SK-N-SH treated with all-trans-retinoic acid at 6 μM for 48 hours (cell line): ENCODE measurements at regions not wholly inside any gene's neighbourhood (a gene's known extent, or its start where the extent isn't known, plus 50 kb on each side); places are given as distances from the start of the nearest gene placed in this dataset.

Experiments used
- ATAC-seq: fragments of 200-7000 bp; cut with Tn5 transposase; 3 replicates; pipeline ENCODE4 v1.9.1; 2020; ENCODE audit warnings: mild to moderate bottlenecking, moderate library complexity
- ARNTL ChIP-seq: fragments of 450-650 bp; formaldehyde crosslinking; IDR thresholded peaks from 2 replicates; pipeline ENCODE4 v1.5.0; 2020; ENCODE audit warnings: low read depth, mild to moderate bottlenecking, moderate library complexity, borderline replicate concordance
- CSDC2 ChIP-seq: fragments of 250-450 bp; sonication (Bioruptor Pico); IDR thresholded peaks from 2 replicates; pipeline ENCODE4 v1.5.0; 2020; ENCODE audit warnings: mild to moderate bottlenecking, moderate library complexity
- CSRNP3 ChIP-seq: fragments of 250-450 bp; sonication (Bioruptor Pico); IDR thresholded peaks from 2 replicates; pipeline ENCODE4 v1.5.1; 2021; ENCODE audit warnings: mild to moderate bottlenecking, moderate library complexity
- ESRRG ChIP-seq: fragments of 250-450 bp; sonication (Bioruptor Pico); IDR thresholded peaks from 2 replicates; pipeline ENCODE4 v1.6.1; 2021; ENCODE audit warnings: mild to moderate bottlenecking
- GLIS3 ChIP-seq: fragments of 250-450 bp; sonication (Bioruptor Pico); IDR thresholded peaks from 2 replicates; pipeline ENCODE4 v1.5.0; 2020; ENCODE audit warnings: mild to moderate bottlenecking, moderate library complexity
- ISL1 ChIP-seq: fragments of 250-450 bp; sonication (Bioruptor Pico); IDR thresholded peaks from 2 replicates; pipeline ENCODE4 v2.1.2; 2022; ENCODE audit warnings: mild to moderate bottlenecking, moderate library complexity
- PATZ1 ChIP-seq: fragments of 250-450 bp; sonication (Bioruptor Pico); IDR thresholded peaks from 2 replicates; pipeline ENCODE4 v1.8.0; 2020; ENCODE audit warnings: mild to moderate bottlenecking, moderate library complexity, borderline replicate concordance
- POU6F1 ChIP-seq: fragments of 250-450 bp; sonication (Bioruptor Pico); IDR thresholded peaks from 2 replicates; pipeline ENCODE4 v1.8.0; 2021; ENCODE audit warnings: low read depth, mild to moderate bottlenecking, moderate library complexity, borderline replicate concordance
- SNAI2 ChIP-seq: fragments of 250-450 bp; sonication (Bioruptor Pico); IDR thresholded peaks from 2 replicates; pipeline ENCODE4 v1.5.0; 2020; ENCODE audit warnings: mild to moderate bottlenecking, moderate library complexity
- TCF4 ChIP-seq: fragments of 250-450 bp; sonication (Bioruptor Pico); IDR thresholded peaks from 2 replicates; pipeline ENCODE4 v1.8.0; 2021; ENCODE audit warnings: mild to moderate bottlenecking, moderate library complexity, borderline replicate concordance
- TOX ChIP-seq: fragments of 250-450 bp; sonication (Bioruptor Pico); IDR thresholded peaks from 2 replicates; pipeline ENCODE4 v1.8.0; 2021; ENCODE audit warnings: mild to moderate bottlenecking, moderate library complexity, borderline replicate concordance
- ZFP30 ChIP-seq: fragments of 450-650 bp; formaldehyde crosslinking; IDR thresholded peaks from 2 replicates; pipeline ENCODE4 v1.5.0; 2022; ENCODE audit warnings: mild to moderate bottlenecking, moderate library complexity
- ZNF565 ChIP-seq: fragments of 450-650 bp; formaldehyde crosslinking; conservative IDR thresholded peaks from 2 replicates; pipeline ENCODE4 v1.5.0; 2020; ENCODE audit warnings: low read depth, mild to moderate bottlenecking, moderate library complexity
- ZNF70 ChIP-seq: fragments of 450-650 bp; formaldehyde crosslinking; IDR thresholded peaks from 2 replicates; pipeline ENCODE4 v1.5.0; 2020; ENCODE audit warnings: mild to moderate bottlenecking, moderate library complexity
- ZNF8 ChIP-seq: fragments of 450-650 bp; formaldehyde crosslinking; IDR thresholded peaks from 2 replicates; pipeline ENCODE4 v1.5.0; 2020; ENCODE audit warnings: mild to moderate bottlenecking, moderate library complexity
- TF ChIP-seq, protein P1 (sequence below): fragments of 250-450 bp; sonication (Bioruptor Pico); IDR thresholded peaks from 2 replicates; pipeline ENCODE4 v1.5.1; 2020; ENCODE audit warnings: low read depth, mild to moderate bottlenecking, moderate library complexity
- TF ChIP-seq, protein P2 (sequence below): fragments of 250-450 bp; sonication (Bioruptor Pico); IDR thresholded peaks from 2 replicates; pipeline ENCODE4 v1.5.0; 2020; ENCODE audit warnings: mild to moderate bottlenecking, moderate library complexity

DNA sequence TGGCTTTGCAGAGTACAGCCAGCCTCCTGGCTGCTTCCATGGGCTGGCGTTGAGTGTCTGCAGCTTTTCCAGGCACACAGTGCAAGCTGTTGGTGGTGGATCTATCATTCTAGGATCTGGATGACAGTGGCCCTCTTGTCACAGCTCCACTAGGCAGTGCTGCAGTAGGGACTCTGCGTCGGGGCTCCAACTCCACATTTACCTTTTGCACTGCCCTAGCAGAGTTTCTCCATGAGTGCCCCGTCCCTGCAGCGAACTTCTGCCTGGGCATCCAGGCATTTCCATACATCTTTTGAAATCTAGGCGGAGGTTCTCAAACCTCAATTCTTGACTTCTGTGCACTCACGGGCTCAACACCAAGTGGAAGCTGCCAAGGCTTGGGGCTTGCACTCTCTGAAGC, 1697.3 kb upstream of the MIR17HG start (continued):
- TF ChIP-seq POU6F1 (no peak), PATZ1 (CRISPR knock-in tag) (no peak), TOX (no peak), ZNF565 (CRISPR knock-in tag) (no peak), SNAI2 (CRISPR knock-in tag) (no peak), TCF4 (no peak), ISL1 (CRISPR knock-in tag) (no peak), GLIS3 (CRISPR knock-in tag) (no peak)
- TF ChIP-seq, all 23 proteins: peak for 0

GRCh38 chr13:89660752-89661151, 1686.7 kb upstream of the MIR17HG start:
- TF ChIP-seq POU6F1 (no peak), CSDC2 (CRISPR knock-in tag) (no peak), ZFP30 (no peak), TOX (no peak), TCF4 (no peak), CSRNP3 (CRISPR knock-in tag) (no peak), ZNF8 (CRISPR knock-in tag) (no peak), ESRRG (CRISPR knock-in tag) (no peak), ARNTL (CRISPR knock-in tag) (no peak), ZNF70 (CRISPR knock-in tag) (no peak), ISL1 (CRISPR knock-in tag) (no peak), ZNF565 (CRISPR knock-in tag) (no peak)
- TF ChIP-seq, protein P1, sequence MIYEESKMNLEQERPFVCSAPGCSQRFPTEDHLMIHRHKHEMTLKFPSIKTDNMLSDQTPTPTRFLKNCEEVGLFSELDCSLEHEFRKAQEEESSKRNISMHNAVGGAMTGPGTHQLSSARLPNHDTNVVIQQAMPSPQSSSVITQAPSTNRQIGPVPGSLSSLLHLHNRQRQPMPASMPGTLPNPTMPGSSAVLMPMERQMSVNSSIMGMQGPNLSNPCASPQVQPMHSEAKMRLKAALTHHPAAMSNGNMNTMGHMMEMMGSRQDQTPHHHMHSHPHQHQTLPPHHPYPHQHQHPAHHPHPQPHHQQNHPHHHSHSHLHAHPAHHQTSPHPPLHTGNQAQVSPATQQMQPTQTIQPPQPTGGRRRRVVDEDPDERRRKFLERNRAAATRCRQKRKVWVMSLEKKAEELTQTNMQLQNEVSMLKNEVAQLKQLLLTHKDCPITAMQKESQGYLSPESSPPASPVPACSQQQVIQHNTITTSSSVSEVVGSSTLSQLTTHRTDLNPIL (CRISPR knock-in tag), result no peak
- no peak for ATAC-seq

DNA sequence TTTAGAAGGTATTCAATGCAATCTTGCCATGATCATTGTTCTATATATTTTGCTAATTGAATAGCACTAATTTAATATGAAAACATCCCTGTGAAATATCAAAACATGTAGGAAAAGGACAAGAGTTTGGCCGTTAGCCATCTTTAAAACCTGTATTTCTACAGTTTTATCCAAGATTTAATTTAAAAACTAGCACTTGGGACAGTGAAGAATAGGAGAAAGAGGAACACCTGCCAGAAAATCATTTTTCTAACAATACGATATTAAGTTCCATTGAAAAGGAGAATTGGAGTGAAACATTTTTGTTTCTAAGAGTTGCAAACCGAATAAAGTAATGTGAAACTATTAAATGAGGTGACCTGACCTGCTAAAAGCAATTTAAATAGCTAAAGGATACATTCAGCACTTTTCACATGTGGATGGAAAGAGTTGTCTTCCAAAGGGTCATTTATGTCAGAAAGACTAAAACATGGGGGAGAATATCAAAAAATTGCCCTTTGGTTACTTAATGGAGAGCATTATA, 1673.6 kb upstream of the MIR17HG start:
- ATAC-seq, result no peak

GRCh38 chr13:89678466-89679121, 1668.9 kb upstream of the MIR17HG start:
- TF ChIP-seq, protein P2, sequence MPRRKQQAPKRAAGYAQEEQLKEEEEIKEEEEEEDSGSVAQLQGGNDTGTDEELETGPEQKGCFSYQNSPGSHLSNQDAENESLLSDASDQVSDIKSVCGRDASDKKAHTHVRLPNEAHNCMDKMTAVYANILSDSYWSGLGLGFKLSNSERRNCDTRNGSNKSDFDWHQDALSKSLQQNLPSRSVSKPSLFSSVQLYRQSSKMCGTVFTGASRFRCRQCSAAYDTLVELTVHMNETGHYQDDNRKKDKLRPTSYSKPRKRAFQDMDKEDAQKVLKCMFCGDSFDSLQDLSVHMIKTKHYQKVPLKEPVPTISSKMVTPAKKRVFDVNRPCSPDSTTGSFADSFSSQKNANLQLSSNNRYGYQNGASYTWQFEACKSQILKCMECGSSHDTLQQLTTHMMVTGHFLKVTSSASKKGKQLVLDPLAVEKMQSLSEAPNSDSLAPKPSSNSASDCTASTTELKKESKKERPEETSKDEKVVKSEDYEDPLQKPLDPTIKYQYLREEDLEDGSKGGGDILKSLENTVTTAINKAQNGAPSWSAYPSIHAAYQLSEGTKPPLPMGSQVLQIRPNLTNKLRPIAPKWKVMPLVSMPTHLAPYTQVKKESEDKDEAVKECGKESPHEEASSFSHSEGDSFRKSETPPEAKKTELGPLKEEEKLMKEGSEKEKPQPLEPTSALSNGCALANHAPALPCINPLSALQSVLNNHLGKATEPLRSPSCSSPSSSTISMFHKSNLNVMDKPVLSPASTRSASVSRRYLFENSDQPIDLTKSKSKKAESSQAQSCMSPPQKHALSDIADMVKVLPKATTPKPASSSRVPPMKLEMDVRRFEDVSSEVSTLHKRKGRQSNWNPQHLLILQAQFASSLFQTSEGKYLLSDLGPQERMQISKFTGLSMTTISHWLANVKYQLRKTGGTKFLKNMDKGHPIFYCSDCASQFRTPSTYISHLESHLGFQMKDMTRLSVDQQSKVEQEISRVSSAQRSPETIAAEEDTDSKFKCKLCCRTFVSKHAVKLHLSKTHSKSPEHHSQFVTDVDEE (CRISPR knock-in tag), result peak; percentile 51; the same call in 1 of the 2 replicates
- TF ChIP-seq SNAI2 (CRISPR knock-in tag) (no peak), TCF4 (peak; percentile 77)

More for the DNA sequence above, 1673.6 kb upstream of the MIR17HG start:
- TF ChIP-seq ZNF8 (CRISPR knock-in tag), result no peak
- TF ChIP-seq ISL1 (CRISPR knock-in tag), result 0 out of 2 replicates have a peak, but pooled peaks have one; percentile 9

More at GRCh38 chr13:89678466-89679121, 1668.9 kb upstream of the MIR17HG start:
- ATAC-seq, result no peak
